K562 (cell line): ENCODE measurements at regions not wholly inside any gene's neighbourhood (a gene's known extent, or its start where the extent isn't known, plus 50 kb on each side); places are given as distances from the start of the nearest gene placed in this dataset.

Experiments
- ATAC-seq: fragments of 200-7000 bp; cut with Tn5 transposase; 3 replicates; pipeline ENCODE4 v1.9.1; 2020; ENCODE audit warnings: moderate library complexity
- BruUV-seq: library from RNA; stranded (reverse); fragments of 400-500 nt; replicated peaks from 2 replicates; lab custom pipeline; 2021; lab: Mats Ljungman, UMichigan
- CTCF ChIA-PET: fragments of 300-600 bp; formaldehyde crosslinking; extraction: SDS; loops from one replicate; lab custom pipeline; 2021; ENCODE audit warnings: low intra/inter-chr PET ratio; lab: Yijun Ruan, JAX
- POLR2A ChIA-PET: fragments of 300-600, 350-650 bp; sonication (Branson Sonifier 250); formaldehyde crosslinking; extraction: SDS; loops from one replicate; lab custom pipeline; 2021; ENCODE audit warnings: antibody characterized with exemption, inconsistent platforms; lab: Yijun Ruan, JAX
- DNase-seq, 4 experiments: peaks; one replicate each; pipeline versions ENCODE4 v3.0.0 to v3.0.0-alpha.2; 2011 to 2018; ENCODE audit warnings: low spot score in 3 of 4, mixed read lengths in 3 of 4; ENCODE audit errors: extremely low read depth in 1 of 4
- FAIRE-seq: peaks from 2 replicates; lab custom pipeline; 2011; peaks lifted over from hg19 to GRCh38; lab: Jason Lieb, UNC
- H2AFZ ChIP-seq: 2 replicates; pipeline ENCODE4 v1.6.0; 2011; ENCODE audit warnings: low read depth, low read length, control low read depth, inconsistent platforms
- H3K27ac ChIP-seq: fragments of 200-600 bp; 3 replicates; pipeline ENCODE4 v1.8.0; 2011; ENCODE audit warnings: low read depth, mild to moderate bottlenecking, control low read depth, inconsistent platforms, low read length, moderate library complexity, mixed read lengths; ENCODE audit errors: extremely low read depth
- H3K27me3 ChIP-seq, 2 experiments: fragments of 300-600 bp in 1 of 2; 2 replicates in 1 of 2; 3 replicates in 1 of 2; pipeline versions ENCODE4 v1.6.0 to v1.8.0; 2011; ENCODE audit warnings: inconsistent platforms in 2 of 2, low read length in 2 of 2, mild to moderate bottlenecking in 1 of 2, mixed read lengths in 1 of 2, moderate library complexity in 1 of 2; ENCODE audit not compliant: control insufficient read depth in 2 of 2, insufficient read depth in 2 of 2
- H3K36me3 ChIP-seq: fragments of 300-600 bp; 3 replicates; pipeline ENCODE4 v1.8.0; 2011; ENCODE audit warnings: mild to moderate bottlenecking, low read length, inconsistent platforms; ENCODE audit not compliant: control insufficient read depth, insufficient read depth
- H3K4me1 ChIP-seq, 2 experiments: fragments of 200-600 bp in 1 of 2; replicated peaks in 1 of 2; 2 replicates in 1 of 2; 3 replicates in 1 of 2; pipeline versions ENCODE4 v1.5.1 to v1.8.0; 2011; ENCODE audit warnings: inconsistent platforms in 2 of 2, low read length in 2 of 2, mild to moderate bottlenecking in 1 of 2, mixed read lengths in 1 of 2, moderate library complexity in 1 of 2; ENCODE audit not compliant: control insufficient read depth in 2 of 2, insufficient read depth in 2 of 2
- H3K4me2 ChIP-seq: 2 replicates; pipeline ENCODE4 v1.6.1; 2011; ENCODE audit warnings: low read length, control low read depth, inconsistent platforms, mixed read lengths; ENCODE audit not compliant: insufficient read depth
- H3K4me3 ChIP-seq: fragments of 200-600 bp; sonication (generic), shearing (Covaris generic); 2 replicates; pipeline ENCODE4 v1.5.1; 2016; ENCODE audit warnings: control low read depth, inconsistent platforms
- H3K79me2 ChIP-seq: fragments of 200-600 bp; 3 replicates; pipeline ENCODE4 v1.8.0; 2011; ENCODE audit warnings: low read length, inconsistent platforms; ENCODE audit not compliant: control insufficient read depth, insufficient read depth
- H3K9ac ChIP-seq, 2 experiments: 2 replicates each; pipeline versions ENCODE4 v1.6.0 to v1.6.1; 2011; ENCODE audit warnings: low read depth in 2 of 2, low read length in 2 of 2, control low read depth in 1 of 2, inconsistent platforms in 1 of 2, mild to moderate bottlenecking in 1 of 2, mixed read lengths in 1 of 2; ENCODE audit not compliant: insufficient read depth in 1 of 2
- H3K9me1 ChIP-seq: one replicate; pipeline ENCODE4 v1.6.0; 2011; ENCODE audit warnings: inconsistent platforms, mild to moderate bottlenecking, low read length, moderate library complexity; ENCODE audit not compliant: control insufficient read depth, insufficient read depth
- H3K9me3 ChIP-seq: replicated peaks from 2 replicates; pipeline ENCODE4 v1.5.1; 2011; ENCODE audit warnings: low read depth, low read length, inconsistent platforms; ENCODE audit not compliant: control insufficient read depth, insufficient read depth
- H4K20me1 ChIP-seq: replicated peaks from 2 replicates; pipeline ENCODE4 v1.6.1; 2011; ENCODE audit warnings: low read length, inconsistent platforms, mixed read lengths; ENCODE audit not compliant: control insufficient read depth, insufficient read depth
- CREB5 ChIP-seq: fragments of 250-450 bp; sonication (Bioruptor Pico); IDR thresholded peaks from 2 replicates; pipeline ENCODE4 v1.5.0; 2020; ENCODE audit warnings: mild to moderate bottlenecking
- FOS ChIP-seq: IDR thresholded peaks from 3 replicates; pipeline ENCODE4 v1.6.1; 2011; ENCODE audit not compliant: insufficient read length; ENCODE audit errors: extremely low read depth
- MYC ChIP-seq, 2 experiments: fragments of 250-450 bp in 1 of 2; sonication (Bioruptor Pico) in 1 of 2; IDR thresholded peaks; 2 replicates each; pipeline versions ENCODE4 v1.5.1 to v1.6.1; 2012 to 2021; ENCODE audit warnings: low read depth in 2 of 2, borderline replicate concordance in 1 of 2, improper control_type of control experiment in 1 of 2, low read length in 1 of 2, mild to moderate bottlenecking in 1 of 2, moderate library complexity in 1 of 2
- SMAD4 ChIP-seq: fragments of 250-450 bp; sonication (Bioruptor Pico); conservative IDR thresholded peaks from 2 replicates; pipeline ENCODE4 v1.8.0; 2021; ENCODE audit warnings: inconsistent platforms, mild to moderate bottlenecking, moderate library complexity
- STAG1 ChIP-seq: sonication (generic); formaldehyde crosslinking; IDR thresholded peaks from 2 replicates; pipeline ENCODE4 v1.5.0; 2020; ENCODE audit warnings: missing genetic modification reagents, borderline replicate concordance
- USF1 ChIP-seq: sonication (generic); formaldehyde crosslinking; IDR thresholded peaks from 2 replicates; pipeline ENCODE4 v1.9.0; 2022; ENCODE audit warnings: mild to moderate bottlenecking, missing genetic modification reagents
- XRCC3 ChIP-seq: fragments of 450-650 bp; IDR thresholded peaks from 2 replicates; pipeline ENCODE4 v1.6.1; 2017; ENCODE audit warnings: mild to moderate bottlenecking, moderate library complexity
- XRCC4 ChIP-seq: IDR thresholded peaks from one replicate; pipeline ENCODE4 v1.6.1; 2011; ENCODE audit not compliant: insufficient read depth, insufficient read length; ENCODE audit errors: extremely low read depth
- ZBTB2 ChIP-seq: fragments of 450-650 bp; IDR thresholded peaks from 2 replicates; pipeline ENCODE4 v1.6.1; 2016; ENCODE audit warnings: antibody characterized with exemption
- WGBS: fragments of 100-300 bp; shearing (Covaris generic); methylation state at CpG from one replicate; pipeline ENCODE4 v1.1.6; 2016; ENCODE audit warnings: low coverage, mixed read lengths; ENCODE audit not compliant: insufficient coverage; ENCODE audit errors: missing lambda C conversion rate; 5-methylcytosine and 5-hydroxymethylcytosine counted together
- in situ Hi-C: fragments of 300-500 bp; cut with MboI; formaldehyde crosslinking; loops from 4 replicates; pipeline ENCODE4 v1.15.0; 2018; ENCODE audit warnings: inconsistent platforms, mixed read lengths
- intact Hi-C: fragments of 100-400 bp; cut with micrococcal nuclease; formaldehyde crosslinking; loops from 2 replicates; pipeline ENCODE4 v1.14.2; 2022
- TF ChIP-seq, protein P1 (sequence below): fragments of 450-650 bp; IDR thresholded peaks from 2 replicates; pipeline ENCODE4 v1.7.0; 2016; ENCODE audit warnings: borderline replicate concordance

DNA sequence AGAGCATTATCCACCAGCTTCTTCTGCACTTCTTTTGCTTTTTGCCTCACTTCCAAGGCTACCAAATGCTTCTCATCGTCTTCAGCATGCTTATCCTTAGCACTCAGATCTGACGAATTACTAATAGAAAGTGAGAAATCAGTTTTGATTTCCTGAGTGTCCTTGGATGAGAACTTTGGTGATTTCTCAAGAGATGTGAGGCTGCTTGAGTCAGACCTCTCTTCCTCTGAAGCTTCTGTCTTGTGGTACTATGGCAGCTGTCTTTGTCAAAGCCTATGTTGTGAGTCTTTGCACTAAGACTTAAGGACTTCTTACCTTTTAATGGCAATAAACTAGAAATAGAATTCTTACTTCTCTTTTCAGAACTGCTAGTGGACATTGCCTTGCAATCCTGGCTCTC, 169.9 kb downstream of the CPE start:
- in situ Hi-C loops (no loop called here), intact Hi-C loops (no loop called here)
- DNase-seq (no peak), FAIRE-seq (no peak), ATAC-seq (no peak)
- Histone ChIP-seq H3K4me3 (no peak overlapping the region), H3K9me1 (no peaks in the 10 kb centered on the region), H3K36me3 (no peaks in the 10 kb centered on the region), H3K9ac (no peak overlapping the region), H2AFZ (no peak overlapping the region), H3K9me3 (no peaks in the 10 kb centered on the region), H3K27ac (no peak overlapping the region), H3K27me3 (no peaks in the 10 kb centered on the region), H3K79me2 (no peaks in the 10 kb centered on the region), H3K4me2 (no peak overlapping the region), H3K4me1 (no peaks in the 10 kb centered on the region), H4K20me1 (no peaks in the 10 kb centered on the region)
- ChIA-PET CTCF (no interaction called here), POLR2A (no interaction called here)
- no peak for TF ChIP-seq STAG1
- TF ChIP-seq MYC (IDR thresholded peaks at IDR 0.05; ENCODE audit: low read depth, low read length) = no peak
- no peak for TF ChIP-seq MYC (CRISPR knock-in tag; IDR thresholded peaks at IDR 0.05; ENCODE audit: borderline replicate concordance, low read depth)
- no peak for TF ChIP-seq SMAD4 (CRISPR knock-in tag)
- TF ChIP-seq, protein P1, sequence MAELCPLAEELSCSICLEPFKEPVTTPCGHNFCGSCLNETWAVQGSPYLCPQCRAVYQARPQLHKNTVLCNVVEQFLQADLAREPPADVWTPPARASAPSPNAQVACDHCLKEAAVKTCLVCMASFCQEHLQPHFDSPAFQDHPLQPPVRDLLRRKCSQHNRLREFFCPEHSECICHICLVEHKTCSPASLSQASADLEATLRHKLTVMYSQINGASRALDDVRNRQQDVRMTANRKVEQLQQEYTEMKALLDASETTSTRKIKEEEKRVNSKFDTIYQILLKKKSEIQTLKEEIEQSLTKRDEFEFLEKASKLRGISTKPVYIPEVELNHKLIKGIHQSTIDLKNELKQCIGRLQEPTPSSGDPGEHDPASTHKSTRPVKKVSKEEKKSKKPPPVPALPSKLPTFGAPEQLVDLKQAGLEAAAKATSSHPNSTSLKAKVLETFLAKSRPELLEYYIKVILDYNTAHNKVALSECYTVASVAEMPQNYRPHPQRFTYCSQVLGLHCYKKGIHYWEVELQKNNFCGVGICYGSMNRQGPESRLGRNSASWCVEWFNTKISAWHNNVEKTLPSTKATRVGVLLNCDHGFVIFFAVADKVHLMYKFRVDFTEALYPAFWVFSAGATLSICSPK = no peak
- TF ChIP-seq ZBTB2 = no peak
- TF ChIP-seq FOS = no peak
- no peak for TF ChIP-seq USF1
- no peak for TF ChIP-seq XRCC3
- no peak for TF ChIP-seq CREB5 (CRISPR knock-in tag)
- no peak for TF ChIP-seq XRCC4
- 0% methylated on average over 2 of the region's 2 CpGs for WGBS
- BruUV-seq = no TSS peak
